ENCODE measurements at regions not wholly inside any gene's neighbourhood (a gene's known extent, or its start where the extent isn't known, plus 50 kb on each side); places are given as distances from the start of the nearest gene placed in this dataset.

DNA sequence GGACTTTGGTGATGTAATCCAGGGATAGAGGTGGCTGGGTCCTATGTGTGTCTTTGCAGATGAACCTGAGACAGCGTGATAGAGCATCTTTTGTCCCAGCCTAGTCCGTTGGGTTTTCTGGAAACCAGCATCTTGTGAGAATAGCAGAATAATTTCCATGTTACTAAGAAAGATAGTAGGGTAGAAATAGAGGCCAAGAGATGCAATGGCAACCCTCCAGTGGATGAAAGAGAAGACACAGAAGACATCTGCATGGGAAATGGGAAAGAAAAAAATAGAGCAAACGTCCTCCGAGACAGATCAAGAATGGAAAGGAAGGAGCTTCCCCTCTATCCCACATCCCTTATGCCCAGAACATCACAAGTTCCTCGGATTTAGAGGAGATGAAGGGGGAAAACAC is 409.3 kb upstream of the TMEM132C start:
- TF ChIP-seq, protein P1, sequence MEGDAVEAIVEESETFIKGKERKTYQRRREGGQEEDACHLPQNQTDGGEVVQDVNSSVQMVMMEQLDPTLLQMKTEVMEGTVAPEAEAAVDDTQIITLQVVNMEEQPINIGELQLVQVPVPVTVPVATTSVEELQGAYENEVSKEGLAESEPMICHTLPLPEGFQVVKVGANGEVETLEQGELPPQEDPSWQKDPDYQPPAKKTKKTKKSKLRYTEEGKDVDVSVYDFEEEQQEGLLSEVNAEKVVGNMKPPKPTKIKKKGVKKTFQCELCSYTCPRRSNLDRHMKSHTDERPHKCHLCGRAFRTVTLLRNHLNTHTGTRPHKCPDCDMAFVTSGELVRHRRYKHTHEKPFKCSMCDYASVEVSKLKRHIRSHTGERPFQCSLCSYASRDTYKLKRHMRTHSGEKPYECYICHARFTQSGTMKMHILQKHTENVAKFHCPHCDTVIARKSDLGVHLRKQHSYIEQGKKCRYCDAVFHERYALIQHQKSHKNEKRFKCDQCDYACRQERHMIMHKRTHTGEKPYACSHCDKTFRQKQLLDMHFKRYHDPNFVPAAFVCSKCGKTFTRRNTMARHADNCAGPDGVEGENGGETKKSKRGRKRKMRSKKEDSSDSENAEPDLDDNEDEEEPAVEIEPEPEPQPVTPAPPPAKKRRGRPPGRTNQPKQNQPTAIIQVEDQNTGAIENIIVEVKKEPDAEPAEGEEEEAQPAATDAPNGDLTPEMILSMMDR (IDR thresholded peaks at IDR 0.05), result no peak
- no peak for TF ChIP-seq EP300 (IDR thresholded peaks at IDR 0.05)

Data from stomach (tissue), 4 donors.